ENCODE measurements at regions not wholly inside any gene's neighbourhood (a gene's known extent, or its start where the extent isn't known, plus 50 kb on each side); places are given as distances from the start of the nearest gene placed in this dataset.
A peak's percentile ranks its signal among the peaks of the same experiment; 100 is the strongest.
"Not testable (repeated sequence)": the region's sequence is repeated elsewhere in the genome, so short reads cannot be mapped to it uniquely, and the experiment has no call there.

DNA sequence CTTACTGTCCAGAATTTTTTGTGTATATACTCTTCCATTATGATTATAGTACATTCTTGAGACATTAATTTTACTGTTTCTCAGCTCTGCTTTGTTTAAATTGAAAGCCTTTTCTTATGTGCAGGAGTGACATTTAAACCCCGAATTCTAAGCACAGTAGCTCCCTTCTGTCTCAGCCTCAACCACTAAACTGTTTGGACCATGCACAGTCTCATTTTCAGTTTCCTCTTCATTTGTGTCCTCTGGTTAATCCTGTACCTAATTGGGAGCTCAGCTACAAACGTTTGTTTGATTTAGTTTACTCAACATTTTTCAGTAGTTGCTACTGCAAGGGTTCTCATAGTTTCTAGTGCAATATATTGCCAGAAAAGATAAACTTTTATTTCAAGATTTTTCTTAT lies 206.3 kb downstream of the SLITRK5 start:
- no peak for DNase-seq

GRCh38 chr13:87878706-87879105 lies 207.5 kb downstream of the SLITRK5 start:
- DNase-seq: no peak

DNA sequence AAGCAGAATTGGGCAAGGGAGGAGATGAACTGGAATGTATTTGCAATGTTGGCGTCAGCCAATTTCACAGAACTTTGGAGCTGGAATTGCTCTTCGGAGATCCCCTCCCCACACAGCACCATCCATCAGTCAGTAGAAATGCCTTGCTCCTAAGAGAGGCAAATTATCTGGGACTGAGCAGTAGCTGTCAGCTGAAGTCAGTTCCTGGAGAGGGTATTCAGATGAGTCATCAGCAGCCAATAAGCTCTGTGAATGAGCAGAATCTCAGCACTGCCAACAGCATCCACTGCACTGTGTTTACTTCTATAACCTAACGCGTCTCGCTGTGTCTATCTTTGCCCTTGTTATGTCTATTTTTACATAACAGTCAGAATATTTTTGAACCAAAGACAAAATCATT lies 213.7 kb downstream of the SLITRK5 start:
- no peak for DNase-seq

GRCh38 chr13:87887459-87888123 lies 216.4 kb downstream of the SLITRK5 start:
- DNase-seq: no peak

- no peak for DNase-seq
These were observed 218.1 kb downstream of the SLITRK5 start for GRCh38 chr13:87889254-87889653.

- no peak for DNase-seq
These were observed 222.0 kb downstream of the SLITRK5 start for GRCh38 chr13:87893186-87893585.

DNA sequence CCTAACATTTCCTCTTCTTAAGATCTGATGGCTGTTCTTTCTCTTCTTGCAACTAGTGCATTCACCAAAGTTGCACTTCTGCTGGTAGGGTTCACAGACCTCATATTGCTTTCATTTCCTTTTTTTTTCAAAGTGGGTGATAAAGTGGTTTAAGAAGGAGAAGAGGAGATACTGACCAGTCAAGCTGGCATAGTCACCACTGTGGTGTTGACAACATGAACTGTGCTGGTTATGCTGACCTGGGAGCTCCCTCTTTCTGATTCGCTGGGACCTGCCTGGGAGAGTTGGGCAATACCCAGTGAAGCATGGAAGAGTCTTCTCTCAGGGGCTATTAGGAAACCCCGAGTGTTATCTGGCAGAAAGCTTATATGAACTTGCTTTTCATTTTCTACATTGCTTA lies 222.9 kb downstream of the SLITRK5 start:
- no peak for DNase-seq

DNA sequence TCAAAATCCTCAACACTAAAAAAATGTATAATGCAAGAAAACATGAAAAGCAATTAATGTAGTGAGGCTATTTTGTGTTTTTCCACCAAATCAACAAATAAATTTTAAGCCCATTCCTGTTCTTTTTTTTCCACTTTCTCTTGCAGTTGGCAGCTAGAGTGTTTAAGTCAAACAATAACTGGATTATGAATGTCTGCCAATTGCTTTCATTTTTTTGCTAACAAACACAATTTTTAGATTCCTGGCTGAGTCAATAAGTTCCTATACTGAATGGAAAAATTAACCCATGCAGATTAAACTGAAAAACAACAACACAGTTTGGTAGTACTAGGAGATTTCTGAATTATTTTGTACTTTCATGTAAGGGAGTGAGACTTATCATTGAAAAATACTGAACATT lies 232.4 kb downstream of the SLITRK5 start:
- peak; percentile 23 for DNase-seq

GRCh38 chr13:87906411-87906810 lies 235.2 kb downstream of the SLITRK5 start:
- DNase-seq: peak; percentile 40

- DNase-seq: no peak
These were observed 236.0 kb downstream of the SLITRK5 start for GRCh38 chr13:87907202-87907601.

- DNase-seq: no peak
These were observed 248.8 kb downstream of the SLITRK5 start for GRCh38 chr13:87919956-87920355.

DNA sequence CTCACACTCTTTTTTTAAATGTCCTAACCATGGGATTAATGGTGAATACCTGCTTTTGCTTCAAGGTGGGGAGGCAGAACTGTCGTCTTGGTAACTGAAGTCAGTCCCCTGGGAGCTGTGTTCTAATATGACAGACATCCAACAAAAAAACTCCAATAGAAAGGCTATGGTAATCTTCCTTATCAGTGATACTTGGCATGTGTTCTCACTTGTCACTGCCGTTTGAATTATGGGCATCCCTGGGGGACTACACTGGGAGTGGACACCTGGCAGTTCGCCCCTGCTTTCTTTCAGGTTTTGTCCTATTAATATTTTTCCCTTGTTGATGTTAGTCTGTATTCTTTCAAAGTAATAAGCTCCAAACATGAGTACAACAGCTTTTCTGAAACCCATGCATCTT lies 252.6 kb downstream of the SLITRK5 start:
- no peak for DNase-seq

DNA sequence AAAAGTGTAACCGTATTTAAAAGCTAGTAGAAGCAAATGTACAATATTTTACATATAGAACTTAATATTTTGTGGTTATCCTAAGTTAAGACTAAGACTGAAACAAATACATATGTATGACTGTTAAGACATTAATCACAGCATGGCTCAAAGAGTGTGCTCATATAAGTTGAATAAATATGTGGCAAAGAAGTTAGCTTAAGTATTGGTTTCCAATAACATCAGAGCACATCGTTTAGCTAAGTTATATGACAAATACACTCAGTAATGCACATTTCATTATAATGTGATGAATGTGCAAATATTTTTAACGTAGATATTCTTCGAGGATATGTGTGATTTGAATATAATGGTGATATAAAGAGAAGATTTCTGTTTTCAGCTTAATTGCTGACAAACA lies 253.8 kb downstream of the SLITRK5 start:
- no peak for DNase-seq

DNA sequence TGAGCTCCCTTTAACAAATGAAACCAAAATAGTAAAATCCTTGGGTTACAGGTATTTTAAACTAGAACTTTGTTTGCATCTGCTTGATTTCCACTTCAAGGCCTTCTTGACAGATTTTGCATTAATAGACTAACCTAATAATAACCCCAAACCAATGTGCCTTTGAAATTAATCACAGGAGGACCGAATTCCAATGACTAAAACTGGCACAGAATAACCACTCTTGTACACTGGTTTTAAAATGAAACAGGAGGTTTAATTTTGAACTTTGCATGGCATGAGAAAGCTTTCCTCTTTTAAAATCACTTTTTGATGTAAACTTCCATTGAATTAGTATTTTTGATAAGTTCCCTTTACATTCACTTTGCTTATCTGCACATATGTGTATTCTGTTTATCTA lies 269.6 kb downstream of the SLITRK5 start:
- DNase-seq: no peak

DNA sequence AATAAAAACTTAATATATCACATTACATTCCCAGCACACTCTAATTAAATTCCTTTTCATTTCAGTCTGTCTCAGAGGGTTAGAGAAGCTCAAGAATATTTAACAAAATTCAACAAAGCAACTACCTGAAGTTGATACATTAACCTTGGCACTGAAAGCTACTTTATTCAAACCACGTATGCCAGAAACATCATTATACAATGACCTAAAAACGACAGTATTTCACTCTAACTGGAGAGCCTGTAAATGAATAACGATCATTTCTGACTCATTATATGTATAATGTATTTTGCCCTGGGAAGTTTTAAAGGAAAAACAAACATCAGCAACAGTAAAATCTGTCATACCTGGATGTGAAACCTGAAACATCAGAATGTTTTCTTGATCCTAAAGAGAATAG lies 270.1 kb downstream of the SLITRK5 start:
- no peak for DNase-seq

- DNase-seq: no peak
These were observed 271.0 kb downstream of the SLITRK5 start for GRCh38 chr13:87942205-87942604.

- no peak for DNase-seq
These were observed 272.9 kb downstream of the SLITRK5 start for GRCh38 chr13:87944038-87944437.

GRCh38 chr13:87952377-87952776 lies 281.2 kb downstream of the SLITRK5 start:
- DNase-seq: no peak

DNA sequence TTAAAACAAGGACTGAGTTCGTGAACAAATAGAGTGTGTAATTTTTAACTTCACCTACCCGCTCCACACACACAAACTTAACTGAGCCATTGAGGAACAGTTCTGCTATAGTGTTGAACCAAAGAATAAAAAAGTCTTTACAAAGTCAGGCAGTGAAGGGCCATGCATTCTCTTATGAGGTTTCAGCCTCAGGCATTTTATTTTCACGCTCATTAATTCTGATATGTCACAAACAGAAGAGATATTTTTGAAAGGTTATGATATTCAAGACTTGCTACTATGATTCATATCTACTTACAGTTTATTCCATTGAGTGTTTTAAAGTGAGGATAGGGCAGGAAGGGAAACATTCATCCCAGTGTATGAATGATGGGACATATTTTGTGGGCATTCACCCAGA lies 282.2 kb downstream of the SLITRK5 start:
- no peak for DNase-seq

- DNase-seq: no peak
These were observed 282.9 kb downstream of the SLITRK5 start for GRCh38 chr13:87954091-87954490.

DNA sequence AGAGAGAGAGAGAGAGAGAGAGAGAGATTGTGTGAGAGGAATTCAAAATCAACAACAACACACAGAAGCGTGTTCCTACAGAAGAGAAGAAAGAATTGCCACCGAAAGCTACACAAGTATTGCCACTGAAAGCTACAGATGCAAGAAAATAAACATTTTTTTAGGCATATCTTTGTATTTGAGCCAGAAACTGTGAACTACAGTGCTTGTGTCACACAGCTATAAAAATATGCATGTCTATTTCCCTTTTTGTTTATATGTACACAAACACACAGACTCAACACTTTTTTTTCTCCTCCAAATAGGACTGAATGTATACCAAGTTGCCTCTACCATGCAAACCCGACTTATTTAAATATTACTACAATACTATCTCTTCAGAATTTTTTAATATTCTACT lies 290.4 kb downstream of the SLITRK5 start:
- no peak for DNase-seq

- DNase-seq: no peak
These were observed 301.4 kb downstream of the SLITRK5 start for GRCh38 chr13:87972568-87972967.

GRCh38 chr13:87975035-87975434 lies 303.9 kb downstream of the SLITRK5 start:
- no peak for DNase-seq

- not testable (repeated sequence) for DNase-seq
These were observed 305.5 kb downstream of the SLITRK5 start for GRCh38 chr13:87976650-87977049.

DNA sequence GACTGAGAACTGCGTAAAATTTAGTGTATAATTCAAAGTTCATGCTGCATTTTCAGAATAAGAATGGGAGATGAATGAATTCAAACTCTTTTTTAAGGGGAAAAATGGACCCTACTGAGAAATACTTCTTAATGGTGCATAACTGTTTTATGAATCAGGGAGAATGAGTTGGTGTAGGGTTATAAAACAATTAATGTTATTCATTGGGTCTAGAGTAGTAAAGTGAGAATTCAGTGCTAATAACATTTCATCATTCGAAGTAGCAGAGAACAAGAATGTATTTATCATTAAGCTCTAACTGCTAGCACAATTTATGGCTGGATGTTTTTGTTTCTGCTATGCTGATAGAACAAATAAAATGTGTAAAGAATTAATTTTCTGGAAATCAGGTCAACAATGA lies 310.2 kb downstream of the SLITRK5 start:
- DNase-seq: no peak
